WTC11 (cell line): ENCODE measurements at regions not wholly inside any gene's neighbourhood (a gene's known extent, or its start where the extent isn't known, plus 50 kb on each side); places are given as distances from the start of the nearest gene placed in this dataset.

ENCODE experiments used
- CREB1 ChIP-seq: sonication (generic); formaldehyde crosslinking; IDR thresholded peaks from 2 replicates; pipeline ENCODE4 v1.8.0; 2023; ENCODE audit warnings: mild to moderate bottlenecking, missing genetic modification reagents
- CTCF ChIP-seq: fragments of 200-600 bp; IDR thresholded peaks from 2 replicates; pipeline ENCODE4 v1.8.0; 2022; ENCODE audit warnings: antibody characterized with exemption
- GTF2I ChIP-seq: fragments of 250-450 bp; sonication (Bioruptor Pico); conservative IDR thresholded peaks from 2 replicates; pipeline ENCODE4 v1.4.0; 2021; ENCODE audit warnings: mild to moderate bottlenecking
- NFE2L1 ChIP-seq: sonication (generic); formaldehyde crosslinking; IDR thresholded peaks from 2 replicates; pipeline ENCODE4 v1.8.1; 2023; ENCODE audit warnings: missing genetic modification reagents
- SMAD4 ChIP-seq: sonication (generic); formaldehyde crosslinking; IDR thresholded peaks from 2 replicates; pipeline ENCODE4 v1.8.0; 2022; ENCODE audit warnings: mild to moderate bottlenecking, missing genetic modification reagents
- ZNF219 ChIP-seq: sonication (generic); formaldehyde crosslinking; IDR thresholded peaks from 2 replicates; pipeline ENCODE4 v1.8.0; 2023; ENCODE audit warnings: missing genetic modification reagents, mild to moderate bottlenecking, borderline replicate concordance
- TF ChIP-seq, protein P1 (sequence below): fragments of 250-450 bp; sonication (Bioruptor Pico); IDR thresholded peaks from 2 replicates; pipeline ENCODE4 v1.9.0; 2021; ENCODE audit warnings: mild to moderate bottlenecking, borderline replicate concordance
- TF ChIP-seq, protein P2 (sequence below): sonication (generic); formaldehyde crosslinking; conservative IDR thresholded peaks from 2 replicates; pipeline ENCODE4 v1.8.1; 2022; ENCODE audit warnings: mild to moderate bottlenecking, missing genetic modification reagents
- TF ChIP-seq, protein P3 (sequence below): sonication (generic); formaldehyde crosslinking; IDR thresholded peaks from 2 replicates; pipeline ENCODE4 v1.8.1; 2022; ENCODE audit warnings: missing genetic modification reagents, borderline replicate concordance

- TF ChIP-seq ZNF219 (CRISPR knock-in tag) = no peak
- no peak for TF ChIP-seq CREB1 (CRISPR knock-in tag)
- no peak for TF ChIP-seq NFE2L1 (CRISPR knock-in tag)
- TF ChIP-seq CTCF = no peak
- TF ChIP-seq SMAD4 = no peak
- TF ChIP-seq, protein P1, sequence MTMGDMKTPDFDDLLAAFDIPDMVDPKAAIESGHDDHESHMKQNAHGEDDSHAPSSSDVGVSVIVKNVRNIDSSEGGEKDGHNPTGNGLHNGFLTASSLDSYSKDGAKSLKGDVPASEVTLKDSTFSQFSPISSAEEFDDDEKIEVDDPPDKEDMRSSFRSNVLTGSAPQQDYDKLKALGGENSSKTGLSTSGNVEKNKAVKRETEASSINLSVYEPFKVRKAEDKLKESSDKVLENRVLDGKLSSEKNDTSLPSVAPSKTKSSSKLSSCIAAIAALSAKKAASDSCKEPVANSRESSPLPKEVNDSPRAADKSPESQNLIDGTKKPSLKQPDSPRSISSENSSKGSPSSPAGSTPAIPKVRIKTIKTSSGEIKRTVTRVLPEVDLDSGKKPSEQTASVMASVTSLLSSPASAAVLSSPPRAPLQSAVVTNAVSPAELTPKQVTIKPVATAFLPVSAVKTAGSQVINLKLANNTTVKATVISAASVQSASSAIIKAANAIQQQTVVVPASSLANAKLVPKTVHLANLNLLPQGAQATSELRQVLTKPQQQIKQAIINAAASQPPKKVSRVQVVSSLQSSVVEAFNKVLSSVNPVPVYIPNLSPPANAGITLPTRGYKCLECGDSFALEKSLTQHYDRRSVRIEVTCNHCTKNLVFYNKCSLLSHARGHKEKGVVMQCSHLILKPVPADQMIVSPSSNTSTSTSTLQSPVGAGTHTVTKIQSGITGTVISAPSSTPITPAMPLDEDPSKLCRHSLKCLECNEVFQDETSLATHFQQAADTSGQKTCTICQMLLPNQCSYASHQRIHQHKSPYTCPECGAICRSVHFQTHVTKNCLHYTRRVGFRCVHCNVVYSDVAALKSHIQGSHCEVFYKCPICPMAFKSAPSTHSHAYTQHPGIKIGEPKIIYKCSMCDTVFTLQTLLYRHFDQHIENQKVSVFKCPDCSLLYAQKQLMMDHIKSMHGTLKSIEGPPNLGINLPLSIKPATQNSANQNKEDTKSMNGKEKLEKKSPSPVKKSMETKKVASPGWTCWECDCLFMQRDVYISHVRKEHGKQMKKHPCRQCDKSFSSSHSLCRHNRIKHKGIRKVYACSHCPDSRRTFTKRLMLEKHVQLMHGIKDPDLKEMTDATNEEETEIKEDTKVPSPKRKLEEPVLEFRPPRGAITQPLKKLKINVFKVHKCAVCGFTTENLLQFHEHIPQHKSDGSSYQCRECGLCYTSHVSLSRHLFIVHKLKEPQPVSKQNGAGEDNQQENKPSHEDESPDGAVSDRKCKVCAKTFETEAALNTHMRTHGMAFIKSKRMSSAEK = no peak
- no peak for TF ChIP-seq GTF2I (CRISPR knock-in tag)
- TF ChIP-seq, protein P2, sequence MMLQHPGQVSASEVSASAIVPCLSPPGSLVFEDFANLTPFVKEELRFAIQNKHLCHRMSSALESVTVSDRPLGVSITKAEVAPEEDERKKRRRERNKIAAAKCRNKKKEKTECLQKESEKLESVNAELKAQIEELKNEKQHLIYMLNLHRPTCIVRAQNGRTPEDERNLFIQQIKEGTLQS (CRISPR knock-in tag) = no peak
- TF ChIP-seq, protein P3, sequence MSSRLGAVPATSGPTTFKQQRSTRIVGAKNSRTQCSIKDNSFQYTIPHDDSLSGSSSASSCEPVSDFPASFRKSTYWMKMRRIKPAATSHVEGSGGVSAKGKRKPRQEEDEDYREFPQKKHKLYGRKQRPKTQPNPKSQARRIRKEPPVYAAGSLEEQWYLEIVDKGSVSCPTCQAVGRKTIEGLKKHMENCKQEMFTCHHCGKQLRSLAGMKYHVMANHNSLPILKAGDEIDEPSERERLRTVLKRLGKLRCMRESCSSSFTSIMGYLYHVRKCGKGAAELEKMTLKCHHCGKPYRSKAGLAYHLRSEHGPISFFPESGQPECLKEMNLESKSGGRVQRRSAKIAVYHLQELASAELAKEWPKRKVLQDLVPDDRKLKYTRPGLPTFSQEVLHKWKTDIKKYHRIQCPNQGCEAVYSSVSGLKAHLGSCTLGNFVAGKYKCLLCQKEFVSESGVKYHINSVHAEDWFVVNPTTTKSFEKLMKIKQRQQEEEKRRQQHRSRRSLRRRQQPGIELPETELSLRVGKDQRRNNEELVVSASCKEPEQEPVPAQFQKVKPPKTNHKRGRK (CRISPR knock-in tag) = no peak
These were observed 1244.1 kb upstream of the ADGRL4 start for GRCh38 chr1:80250573-80251168.
